B cell (primary cell): ENCODE measurements at regions not wholly inside any gene's neighbourhood (a gene's known extent, or its start where the extent isn't known, plus 50 kb on each side); places are given as distances from the start of the nearest gene placed in this dataset.
"Not testable (repeated sequence)": the region's sequence is repeated elsewhere in the genome, so short reads cannot be mapped to it uniquely, and the experiment has no call there.

Experiments used
- ATAC-seq: fragments of 200-7000 bp; cut with Tn5 transposase; one replicate; pipeline ENCODE4 v1.10.0; 2021; ENCODE audit warnings: low read depth, mild to moderate bottlenecking, moderate number of reproducible peaks, moderate library complexity
- CTCF ChIA-PET: fragments of 350-600 bp; sonication (Branson Sonifier 250); formaldehyde crosslinking; loops from one replicate; lab custom pipeline; 2021; ENCODE audit warnings: antibody characterized with exemption, inconsistent platforms; lab: Charles Lee
- POLR2A ChIA-PET: fragments of 350-600 bp; sonication (Branson Sonifier 250); formaldehyde crosslinking; loops from one replicate; lab custom pipeline; 2021; ENCODE audit warnings: antibody characterized with exemption; lab: Charles Lee
- DNase-seq: peaks from one replicate; pipeline ENCODE4 v3.0.0; 2013
- H2AFZ ChIP-seq: 2 replicates; pipeline ENCODE4 v1.6.1; 2012; ENCODE audit warnings: mild to moderate bottlenecking, low read depth, low read length; ENCODE audit not compliant: insufficient read depth, poor library complexity, severe bottlenecking
- H3K27ac ChIP-seq, 2 donors: 1 replicate in 1 of 2; 2 replicates in 1 of 2; pipeline ENCODE4 v1.5.1; 2012 to 2013; ENCODE audit warnings: low read length in 2 of 2, mild to moderate bottlenecking in 2 of 2, moderate library complexity in 1 of 2
- H3K27me3 ChIP-seq, 4 experiments: fragments of 200-600 bp in 1 of 4; sonication (generic) in 1 of 4; replicated peaks in 1 of 4; 1 replicate in 2 of 4; 2 replicates in 2 of 4; pipeline versions ENCODE4 v1.6.1 to v1.7.0; 2013 to 2016; ENCODE audit warnings: low read length in 3 of 4, mild to moderate bottlenecking in 2 of 4, mixed read lengths in 1 of 4, moderate library complexity in 1 of 4; ENCODE audit not compliant: insufficient read depth in 4 of 4, control insufficient read depth in 3 of 4; ENCODE audit errors: control extremely low read depth in 1 of 4
- H3K36me3 ChIP-seq, 2 experiments: replicated peaks in 1 of 2; 1 replicate in 1 of 2; 2 replicates in 1 of 2; pipeline versions ENCODE4 v1.6.1 to v1.7.1; 2013; ENCODE audit warnings: low read length in 1 of 2; ENCODE audit not compliant: insufficient read depth in 2 of 2, control insufficient read depth in 1 of 2; ENCODE audit errors: control extremely low read depth in 1 of 2, extremely low read depth in 1 of 2
- H3K4me1 ChIP-seq, 2 donors: fragments of 200-600 bp in 1 of 2; sonication (generic) in 1 of 2; 1 replicate in 1 of 2; 2 replicates in 1 of 2; pipeline versions ENCODE4 v1.5.1 to v1.6.1; 2013 to 2017; ENCODE audit warnings: low read length in 2 of 2; ENCODE audit not compliant: control insufficient read depth in 2 of 2, insufficient read depth in 2 of 2
- H3K4me2 ChIP-seq: replicated peaks from 2 replicates; pipeline ENCODE3; 2012; ENCODE audit warnings: mild to moderate bottlenecking, low read depth, low read length; ENCODE audit not compliant: poor library complexity, severe bottlenecking
- H3K4me3 ChIP-seq, 5 experiments: fragments of 200-600 bp in 1 of 5; sonication (generic) in 1 of 5; 1 replicate in 3 of 5; 2 replicates in 2 of 5; pipeline versions ENCODE4 v1.5.1 to v1.7.0; 2011 to 2016; ENCODE audit warnings: low read length in 4 of 5, mild to moderate bottlenecking in 4 of 5, low read depth in 2 of 5, control low read depth in 1 of 5, moderate library complexity in 1 of 5; ENCODE audit not compliant: insufficient read depth in 1 of 5; ENCODE audit errors: control extremely low read depth in 1 of 5, extremely low read depth in 1 of 5
- H3K79me2 ChIP-seq: fragments of 200-600 bp; sonication (generic); one replicate; pipeline ENCODE4 v1.6.0; 2016; ENCODE audit warnings: low read length; ENCODE audit not compliant: control insufficient read depth, insufficient read depth
- H3K9ac ChIP-seq: fragments of 200-600 bp; sonication (generic); 2 replicates; pipeline ENCODE4 v1.6.1; 2017; ENCODE audit warnings: mild to moderate bottlenecking, low read length, moderate library complexity
- H3K9me3 ChIP-seq, 3 donors: one replicate each; pipeline versions ENCODE4 v1.6.1 to v1.7.1; 2013; ENCODE audit warnings: low read length in 2 of 3; ENCODE audit not compliant: control insufficient read depth in 2 of 3, insufficient read depth in 1 of 3; ENCODE audit errors: control extremely low read depth in 1 of 3
- H4K20me1 ChIP-seq: 2 replicates; pipeline ENCODE4 v1.6.0; 2012; ENCODE audit warnings: mild to moderate bottlenecking, low read length; ENCODE audit not compliant: insufficient read depth, control insufficient read depth, poor library complexity, severe bottlenecking
- H3K27ac Mint-ChIP-seq: one replicate; pipeline ENCODE4 v1.8.0; 2021; ENCODE audit warnings: mixed read lengths
- H3K27me3 Mint-ChIP-seq: one replicate; pipeline ENCODE4 v1.8.0; 2021; ENCODE audit warnings: mixed read lengths
- H3K4me1 Mint-ChIP-seq: one replicate; pipeline ENCODE4 v1.8.0; 2021; ENCODE audit warnings: mixed read lengths
- H3K4me3 Mint-ChIP-seq: one replicate; pipeline ENCODE4 v1.8.0; 2021; ENCODE audit warnings: mixed read lengths
- H3K9me3 Mint-ChIP-seq: one replicate; pipeline ENCODE4 v1.8.0; 2022; ENCODE audit warnings: mixed read lengths; ENCODE audit not compliant: insufficient read depth
- EZH2 ChIP-seq: IDR thresholded peaks from 2 replicates; pipeline ENCODE4 v1.6.1; 2012; ENCODE audit warnings: borderline replicate concordance, low read depth, mild to moderate bottlenecking, moderate library complexity, low read length; ENCODE audit not compliant: insufficient read depth, poor library complexity, severe bottlenecking
- WGBS: methylation state at CpG from one replicate; pipeline ENCODE4 v1.1.5; 2013; ENCODE audit warnings: missing lambda C conversion rate; ENCODE audit not compliant: insufficient coverage; 5-methylcytosine and 5-hydroxymethylcytosine counted together
- intact Hi-C: fragments of 100-400 bp; cut with micrococcal nuclease; formaldehyde crosslinking; loops from one replicate; pipeline ENCODE4 v1.10.0; 2022
- TF ChIP-seq, protein P1 (sequence below): fragments of 200-600 bp; IDR thresholded peaks from one replicate; pipeline ENCODE4 v1.8.0; 2022; ENCODE audit warnings: antibody characterized with exemption, mild to moderate bottlenecking

DNA sequence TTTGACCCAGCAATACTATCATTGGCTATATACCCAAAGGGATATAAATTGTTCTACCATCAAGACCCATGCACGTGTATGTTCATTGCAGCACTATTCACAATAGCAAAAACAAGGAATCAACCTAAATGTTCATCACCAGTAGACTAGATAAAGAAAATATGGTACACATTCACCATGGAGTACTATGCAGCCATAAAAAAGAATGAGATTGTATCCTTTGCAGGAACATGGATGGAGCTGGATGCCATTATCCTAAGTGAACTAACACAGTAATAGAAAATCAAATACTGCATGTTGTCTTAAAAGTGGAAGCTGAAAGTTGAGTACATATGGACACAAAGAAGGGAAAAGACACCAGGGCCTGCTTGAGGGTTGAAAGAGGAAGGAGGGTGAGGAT lies 803.1 kb upstream of the PCDH10 start:
- no peak overlapping the region for H3K27ac Mint-ChIP-seq
- ChIA-PET CTCF (no interaction called here), POLR2A (no interaction called here)
- WGBS, result no CpG with 5 or more reads among the region's 1 CpG
- H3K4me1 Mint-ChIP-seq, result no peaks in the 10 kb centered on the region
- ATAC-seq (no peak), DNase-seq (no peak)
- H3K4me1 ChIP-seq, result no peaks in the 10 kb centered on the region
- TF ChIP-seq, protein P1, sequence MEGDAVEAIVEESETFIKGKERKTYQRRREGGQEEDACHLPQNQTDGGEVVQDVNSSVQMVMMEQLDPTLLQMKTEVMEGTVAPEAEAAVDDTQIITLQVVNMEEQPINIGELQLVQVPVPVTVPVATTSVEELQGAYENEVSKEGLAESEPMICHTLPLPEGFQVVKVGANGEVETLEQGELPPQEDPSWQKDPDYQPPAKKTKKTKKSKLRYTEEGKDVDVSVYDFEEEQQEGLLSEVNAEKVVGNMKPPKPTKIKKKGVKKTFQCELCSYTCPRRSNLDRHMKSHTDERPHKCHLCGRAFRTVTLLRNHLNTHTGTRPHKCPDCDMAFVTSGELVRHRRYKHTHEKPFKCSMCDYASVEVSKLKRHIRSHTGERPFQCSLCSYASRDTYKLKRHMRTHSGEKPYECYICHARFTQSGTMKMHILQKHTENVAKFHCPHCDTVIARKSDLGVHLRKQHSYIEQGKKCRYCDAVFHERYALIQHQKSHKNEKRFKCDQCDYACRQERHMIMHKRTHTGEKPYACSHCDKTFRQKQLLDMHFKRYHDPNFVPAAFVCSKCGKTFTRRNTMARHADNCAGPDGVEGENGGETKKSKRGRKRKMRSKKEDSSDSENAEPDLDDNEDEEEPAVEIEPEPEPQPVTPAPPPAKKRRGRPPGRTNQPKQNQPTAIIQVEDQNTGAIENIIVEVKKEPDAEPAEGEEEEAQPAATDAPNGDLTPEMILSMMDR, result no peak
- no peak for TF ChIP-seq EZH2
- H3K27ac ChIP-seq, result no peak overlapping the region
- no peaks in the 10 kb centered on the region for H3K27me3 Mint-ChIP-seq
- no peaks in the 10 kb centered on the region for H3K36me3 ChIP-seq
- H3K27me3 ChIP-seq, result no peaks in the 10 kb centered on the region
- no peak overlapping the region for H3K4me2 ChIP-seq
- no peak overlapping the region for H3K9ac ChIP-seq
- peaks cover 2% of the 10 kb centered on the region for H3K9me3 Mint-ChIP-seq
- H4K20me1 ChIP-seq, result no peaks in the 10 kb centered on the region
- H3K79me2 ChIP-seq, result no peaks in the 10 kb centered on the region
- intact Hi-C loops, result no loop called here
- no peak overlapping the region for H3K4me3 ChIP-seq
- no peak overlapping the region for H3K4me3 Mint-ChIP-seq
- no peak overlapping the region for H2AFZ ChIP-seq
- peaks cover 0 to 12% (median 3%) of the 10 kb centered on the region in 3 donors for H3K9me3 ChIP-seq

DNA sequence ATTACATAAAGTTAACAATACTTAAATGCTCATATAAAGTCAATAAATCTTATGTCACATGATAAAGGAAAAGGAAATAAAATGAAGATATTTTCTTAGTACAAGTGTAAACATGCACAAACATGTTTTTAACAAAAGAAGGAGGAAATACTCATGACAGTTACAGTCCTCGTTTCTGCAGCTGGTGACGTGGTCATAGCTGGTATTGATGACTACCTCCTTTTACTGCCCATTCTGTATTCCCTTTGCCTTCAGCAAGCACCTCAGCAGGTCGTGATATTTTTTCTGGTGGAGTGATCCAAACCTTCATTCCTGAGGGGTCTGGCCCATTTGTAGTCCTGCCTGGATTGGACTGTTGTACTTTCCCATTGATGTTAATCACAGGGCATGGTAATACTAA lies 797.5 kb upstream of the PCDH10 start:
- ATAC-seq, H3K27ac Mint-ChIP-seq, H3K27ac ChIP-seq, POLR2A ChIA-PET, H3K4me3 Mint-ChIP-seq, intact Hi-C loops, H3K4me1 ChIP-seq, H3K4me2 ChIP-seq, DNase-seq, H3K4me3 ChIP-seq, H4K20me1 ChIP-seq, H3K27me3 Mint-ChIP-seq, H2AFZ ChIP-seq, H3K9ac ChIP-seq, H3K9me3 Mint-ChIP-seq, H3K79me2 ChIP-seq, H3K36me3 ChIP-seq, H3K4me1 Mint-ChIP-seq, CTCF ChIA-PET, H3K27me3 ChIP-seq, H3K9me3 ChIP-seq: not testable (repeated sequence)
- WGBS, result no CpG with 5 or more reads among the region's 3 CpGs
